ENCODE measurements at regions not wholly inside any gene's neighbourhood (a gene's known extent, or its start where the extent isn't known, plus 50 kb on each side); places are given as distances from the start of the nearest gene placed in this dataset.

- Histone ChIP-seq H3K23me2 (ENCODE audit: low read depth, low read length) (peaks cover 2% of the 10 kb centered on the region; the same call in 1 of the 2 replicates), H2BK20ac (ENCODE audit: low read length) (no peak overlapping the region), H2AFZ (ENCODE audit: low read length) (no peak overlapping the region), H3K18ac (ENCODE audit: extremely low read depth, low read length) (no peak overlapping the region), H4K20me1 (replicated peaks in 1 of 2; ENCODE audit: control insufficient read depth in 1 of 2, insufficient read depth in 2 of 2, low read length in 2 of 2) (no peaks in the 10 kb centered on the region), H3K4me2 (ENCODE audit: insufficient read depth in 1 of 2, low read depth in 2 of 2, low read length in 2 of 2) (no peak overlapping the region), H3K4me1 (replicated peaks in 1 of 4; ENCODE audit: control insufficient read depth in 3 of 4, insufficient read depth in 4 of 4, low read length in 3 of 4) (0 out of 7 replicates have a peak, but pooled peaks cover 0 to 3% (median 0%) of the 10 kb centered on the region in 4 experiments), H2BK120ac (replicated peaks; ENCODE audit: low read depth, low read length) (no peak overlapping the region), H3K14ac (ENCODE audit: insufficient read length) (no peak overlapping the region), H3K4ac (replicated peaks; ENCODE audit: insufficient read length, low read depth, low read length) (no peak overlapping the region), H2BK5ac (ENCODE audit: low read depth, low read length) (no peak overlapping the region), H2AK5ac (ENCODE audit: low read depth, low read length) (no peak overlapping the region), H2BK15ac (ENCODE audit: low read length) (no peak overlapping the region), H3K23ac (ENCODE audit: insufficient read length) (no peak overlapping the region), H3K27me3 (replicated peaks in 1 of 4; ENCODE audit: control insufficient read depth in 3 of 4, extremely low read depth in 1 of 4, insufficient read depth in 3 of 4, low read length in 3 of 4) (no peaks in the 10 kb centered on the region), H3K79me2 (ENCODE audit: control insufficient read depth in 1 of 2, insufficient read depth in 2 of 2, low read length in 2 of 2) (no peaks in the 10 kb centered on the region), H3K79me1 (ENCODE audit: low read depth, low read length) (no peaks in the 10 kb centered on the region), H3K56ac (replicated peaks; ENCODE audit: insufficient read length, low read depth, low read length) (no peak overlapping the region), H3K27ac (ENCODE audit: low read depth, low read length) (no peak overlapping the region), H2BK12ac (ENCODE audit: low read depth, low read length) (no peak overlapping the region), H3K9ac (replicated peaks in 1 of 4; ENCODE audit: extremely low read depth in 1 of 4, low read depth in 3 of 4, low read length in 3 of 4) (no peak overlapping the region), H4K5ac (ENCODE audit: insufficient read length, low read depth, low read length) (no peak overlapping the region), H3K36me3 (ENCODE audit: control insufficient read depth in 2 of 4, insufficient read depth in 4 of 4, low read length in 3 of 4) (no peaks in the 10 kb centered on the region), H3K4me3 (ENCODE audit: extremely low read depth in 1 of 4, insufficient read depth in 2 of 4, low read depth in 3 of 4, low read length in 4 of 4) (no peak overlapping the region), H4K91ac (replicated peaks; ENCODE audit: insufficient read length, low read length) (no peak overlapping the region), H3K9me3 (ENCODE audit: insufficient read depth in 2 of 2, low read depth in 1 of 2, low read length in 1 of 2) (0 out of 4 replicates have a peak, but pooled peaks cover 0 to 2% of the 10 kb centered on the region in 2 experiments), H4K8ac (ENCODE audit: extremely low read depth, insufficient read depth, low read length) (no peak overlapping the region)
- WGBS, 2 experiments (ENCODE audit: extremely low coverage in 1 of 2, insufficient coverage in 1 of 2, insufficient read length in 1 of 2, insufficient replicate concordance in 2 of 2, low coverage in 1 of 2, low lambda C conversion rate in 2 of 2, missing lambda C conversion rate in 1 of 2) = 92% methylated on average over 2 of the region's 2 CpGs; no CpG with 5 or more reads in 1 of the 2 experiments
- ChIA-PET CTCF (ENCODE audit: partially characterized antibody) (no interaction called here), POLR2A (ENCODE audit: partially characterized antibody) (no interaction called here)
- FAIRE-seq (no peak), DNase-seq (ENCODE audit: low read depth in 1 of 2, low spot score in 2 of 2) (no peak)
- TF ChIP-seq MAFK (IDR thresholded peaks at IDR 0.05; ENCODE audit: low read depth, low read length) (no peak), TAF7 (optimal IDR thresholded peaks at IDR 0.05; ENCODE audit: borderline replicate concordance, low read depth, low read length) (no peak), CTBP2 (IDR thresholded peaks at IDR 0.05; ENCODE audit: borderline replicate concordance, insufficient read depth, insufficient read length, low read length) (no peak), KDM4A (IDR thresholded peaks at IDR 0.05; ENCODE audit: low read depth, low read length, severe bottlenecking) (no peak), HDAC2 (IDR thresholded peaks at IDR 0.05; ENCODE audit: borderline replicate concordance in 1 of 2, low read depth in 2 of 2, low read length in 2 of 2) (no peak), RFX5 (IDR thresholded peaks at IDR 0.05; ENCODE audit: borderline replicate concordance, low read depth, low read length) (no peak), YY1 (IDR thresholded peaks at IDR 0.05; ENCODE audit: low read depth, low read length) (no peak), RNF2 (IDR thresholded peaks at IDR 0.05; ENCODE audit: borderline replicate concordance, low read depth, low read length, missing control alignments, poor library complexity, severe bottlenecking) (no peak), TEAD4 (IDR thresholded peaks at IDR 0.05; ENCODE audit: low read depth, low read length) (no peak), GABPA (IDR thresholded peaks at IDR 0.05; ENCODE audit: borderline replicate concordance, insufficient read depth, low read length) (no peak), ATF2 (IDR thresholded peaks at IDR 0.05; ENCODE audit: low read length) (no peak), BRCA1 (IDR thresholded peaks at IDR 0.05; ENCODE audit: low read depth, low read length) (no peak)
Observed at GRCh38 chr6:119476024-119476423, 126.5 kb upstream of the MAN1A1 start.
